HepG2 (cell line): ENCODE measurements at regions not wholly inside any gene's neighbourhood (a gene's known extent, or its start where the extent isn't known, plus 50 kb on each side); places are given as distances from the start of the nearest gene placed in this dataset.

Experiments used
- DNMT1 ChIP-seq: sonication (generic); formaldehyde crosslinking; IDR thresholded peaks from 2 replicates; pipeline ENCODE4 v1.5.1; 2020; ENCODE audit warnings: mild to moderate bottlenecking, missing genetic modification reagents
- DRAP1 ChIP-seq: IDR thresholded peaks from 2 replicates; pipeline ENCODE4 v1.6.1; 2016; ENCODE audit warnings: missing genetic modification reagents, missing compliant biosample characterization
- FOXK1 ChIP-seq: sonication (generic); formaldehyde crosslinking; IDR thresholded peaks from 2 replicates; pipeline ENCODE4 v1.4.0; 2020; ENCODE audit warnings: low read depth, missing genetic modification reagents, borderline replicate concordance
- IRF1 ChIP-seq: sonication (generic); formaldehyde crosslinking; IDR thresholded peaks from 2 replicates; pipeline ENCODE4 v1.4.0; 2020; ENCODE audit warnings: low read depth, mild to moderate bottlenecking, missing genetic modification reagents
- KAT8 ChIP-seq: IDR thresholded peaks from 2 replicates; pipeline ENCODE4 v1.6.1; 2016; ENCODE audit warnings: missing genetic modification reagents, missing compliant biosample characterization
- KDM2A ChIP-seq: sonication (generic); formaldehyde crosslinking; IDR thresholded peaks from 2 replicates; pipeline ENCODE4 v1.4.0; 2020; ENCODE audit warnings: low read depth, missing genetic modification reagents, borderline replicate concordance
- NFATC3 ChIP-seq: sonication (generic); formaldehyde crosslinking; IDR thresholded peaks from 2 replicates; pipeline ENCODE4 v1.5.1; 2020; ENCODE audit warnings: mild to moderate bottlenecking, missing genetic modification reagents
- SETDB1 ChIP-seq: sonication (generic); formaldehyde crosslinking; IDR thresholded peaks from 2 replicates; pipeline ENCODE4 v1.5.1; 2020; ENCODE audit warnings: missing genetic modification reagents, mild to moderate bottlenecking, borderline replicate concordance
- SMC3 ChIP-seq: IDR thresholded peaks from 2 replicates; pipeline ENCODE4 v1.6.1; 2011; ENCODE audit warnings: low read length, improper control_type of control experiment
- SP5 ChIP-seq: IDR thresholded peaks from 2 replicates; pipeline ENCODE4 v1.6.1; 2016; ENCODE audit warnings: low read depth, borderline replicate concordance
- SUZ12 ChIP-seq: fragments of 150-350 bp; IDR thresholded peaks from 2 replicates; pipeline ENCODE4 v1.6.1; 2014; ENCODE audit warnings: low read depth, low read length
- SYNCRIP ChIP-seq: fragments of 200-400 bp; formaldehyde crosslinking; IDR thresholded peaks from 2 replicates; pipeline ENCODE4 v1.6.1; 2018; ENCODE audit warnings: mild to moderate bottlenecking, low read depth, low read length; ENCODE audit not compliant: insufficient read depth
- TARDBP ChIP-seq: sonication (generic); formaldehyde crosslinking; IDR thresholded peaks from 2 replicates; pipeline ENCODE4 v1.8.0; 2022; ENCODE audit warnings: mild to moderate bottlenecking, missing genetic modification reagents
- ZFP82 ChIP-seq: sonication (generic); formaldehyde crosslinking; IDR thresholded peaks from 2 replicates; pipeline ENCODE4 v1.5.1; 2020; ENCODE audit warnings: mild to moderate bottlenecking, missing genetic modification reagents, borderline replicate concordance
- ZNF121 ChIP-seq: sonication (generic); formaldehyde crosslinking; IDR thresholded peaks from 2 replicates; pipeline ENCODE4 v1.5.0; 2020; ENCODE audit warnings: mild to moderate bottlenecking, missing genetic modification reagents
- ZNF251 ChIP-seq: sonication (generic); formaldehyde crosslinking; IDR thresholded peaks from 2 replicates; pipeline ENCODE4 v1.9.0; 2021; ENCODE audit warnings: mild to moderate bottlenecking, missing genetic modification reagents
- ZNF343 ChIP-seq: sonication (generic); formaldehyde crosslinking; IDR thresholded peaks from 2 replicates; pipeline ENCODE4 v1.4.0; 2020; ENCODE audit warnings: mild to moderate bottlenecking, missing genetic modification reagents
- ZNF567 ChIP-seq: sonication (generic); formaldehyde crosslinking; IDR thresholded peaks from 2 replicates; pipeline ENCODE4 v1.8.1; 2023; ENCODE audit warnings: mild to moderate bottlenecking, missing genetic modification reagents, borderline replicate concordance
- ZNF775 ChIP-seq: sonication (generic); formaldehyde crosslinking; IDR thresholded peaks from 2 replicates; pipeline ENCODE4 v1.4.0; 2020; ENCODE audit warnings: missing genetic modification reagents, mild to moderate bottlenecking, moderate library complexity, borderline replicate concordance
- ZNF792 ChIP-seq: IDR thresholded peaks from 2 replicates; pipeline ENCODE4 v1.6.1; 2016
- ZNF816 ChIP-seq: sonication (generic); formaldehyde crosslinking; IDR thresholded peaks from 2 replicates; pipeline ENCODE4 v1.8.0; 2022; ENCODE audit warnings: missing genetic modification reagents, mild to moderate bottlenecking, borderline replicate concordance
- TF ChIP-seq, protein P1 (sequence below): sonication (generic); formaldehyde crosslinking; IDR thresholded peaks from 2 replicates; pipeline ENCODE4 v1.5.1; 2020; ENCODE audit warnings: mild to moderate bottlenecking, missing genetic modification reagents
- TF ChIP-seq, protein P2 (sequence below): sonication (generic); formaldehyde crosslinking; IDR thresholded peaks from 2 replicates; pipeline ENCODE4 v1.9.0; 2021; ENCODE audit warnings: missing genetic modification reagents, borderline replicate concordance
- TF ChIP-seq, protein P3 (sequence below): sonication (generic); formaldehyde crosslinking; IDR thresholded peaks from 2 replicates; pipeline ENCODE4 v1.4.0; 2020; ENCODE audit warnings: mild to moderate bottlenecking, missing genetic modification reagents
- TF ChIP-seq, protein P4 (sequence below): sonication (generic); formaldehyde crosslinking; IDR thresholded peaks from 2 replicates; pipeline ENCODE4 v1.5.0; 2020; ENCODE audit warnings: mild to moderate bottlenecking, missing genetic modification reagents

GRCh38 chr14:54329082-54329695 lies 67.6 kb upstream of the CDKN3 start (continued):
- TF ChIP-seq, protein P1, sequence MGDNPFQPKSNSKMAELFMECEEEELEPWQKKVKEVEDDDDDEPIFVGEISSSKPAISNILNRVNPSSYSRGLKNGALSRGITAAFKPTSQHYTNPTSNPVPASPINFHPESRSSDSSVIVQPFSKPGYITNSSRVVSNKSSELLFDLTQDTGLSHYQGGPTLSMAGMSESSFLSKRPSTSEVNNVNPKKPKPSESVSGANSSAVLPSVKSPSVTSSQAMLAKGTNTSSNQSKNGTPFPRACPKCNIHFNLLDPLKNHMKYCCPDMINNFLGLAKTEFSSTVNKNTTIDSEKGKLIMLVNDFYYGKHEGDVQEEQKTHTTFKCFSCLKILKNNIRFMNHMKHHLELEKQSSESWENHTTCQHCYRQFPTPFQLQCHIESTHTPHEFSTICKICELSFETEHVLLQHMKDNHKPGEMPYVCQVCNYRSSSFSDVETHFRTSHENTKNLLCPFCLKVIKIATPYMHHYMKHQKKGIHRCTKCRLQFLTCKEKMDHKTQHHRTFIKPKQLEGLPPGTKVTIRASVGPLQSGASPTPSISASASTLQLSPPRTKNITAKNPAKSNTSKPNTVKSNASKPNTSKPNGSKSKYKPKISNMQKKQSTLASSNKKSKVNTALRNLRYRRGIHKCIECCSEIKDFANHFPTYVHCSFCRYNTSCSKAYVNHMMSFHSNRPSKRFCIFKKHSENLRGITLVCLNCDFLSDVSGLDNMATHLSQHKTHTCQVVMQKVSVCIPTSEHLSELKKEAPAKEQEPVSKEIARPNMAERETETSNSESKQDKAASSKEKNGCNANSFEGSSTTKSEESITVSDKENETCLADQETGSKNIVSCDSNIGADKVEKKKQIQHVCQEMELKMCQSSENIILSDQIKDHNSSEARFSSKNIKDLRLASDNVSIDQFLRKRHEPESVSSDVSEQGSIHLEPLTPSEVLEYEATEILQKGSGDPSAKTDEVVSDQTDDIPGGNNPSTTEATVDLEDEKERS: no peak
- TF ChIP-seq ZNF251 (CRISPR knock-in tag) (no peak), FOXK1 (CRISPR knock-in tag) (0 out of 2 replicates have a peak, but pooled peaks have one; percentile 12), IRF1 (no peak), KDM2A (CRISPR knock-in tag) (no peak), SUZ12 (no peak), NFATC3 (CRISPR knock-in tag) (no peak), ZNF567 (no peak), TARDBP (no peak), DNMT1 (CRISPR knock-in tag) (no peak), SETDB1 (CRISPR knock-in tag) (no peak), ZFP82 (CRISPR knock-in tag) (no peak), SMC3 (peak; percentile 94), DRAP1 (no peak), KAT8 (CRISPR knock-in tag) (no peak), ZNF121 (CRISPR knock-in tag) (no peak), ZNF343 (CRISPR knock-in tag) (no peak), ZNF816 (CRISPR knock-in tag) (no peak), SYNCRIP (no peak), ZNF792 (CRISPR knock-in tag) (no peak), SP5 (CRISPR knock-in tag) (no peak), ZNF775 (CRISPR knock-in tag) (no peak)
- TF ChIP-seq, protein P2, sequence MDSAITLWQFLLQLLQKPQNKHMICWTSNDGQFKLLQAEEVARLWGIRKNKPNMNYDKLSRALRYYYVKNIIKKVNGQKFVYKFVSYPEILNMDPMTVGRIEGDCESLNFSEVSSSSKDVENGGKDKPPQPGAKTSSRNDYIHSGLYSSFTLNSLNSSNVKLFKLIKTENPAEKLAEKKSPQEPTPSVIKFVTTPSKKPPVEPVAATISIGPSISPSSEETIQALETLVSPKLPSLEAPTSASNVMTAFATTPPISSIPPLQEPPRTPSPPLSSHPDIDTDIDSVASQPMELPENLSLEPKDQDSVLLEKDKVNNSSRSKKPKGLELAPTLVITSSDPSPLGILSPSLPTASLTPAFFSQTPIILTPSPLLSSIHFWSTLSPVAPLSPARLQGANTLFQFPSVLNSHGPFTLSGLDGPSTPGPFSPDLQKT (CRISPR knock-in tag): no peak
- TF ChIP-seq, protein P3, sequence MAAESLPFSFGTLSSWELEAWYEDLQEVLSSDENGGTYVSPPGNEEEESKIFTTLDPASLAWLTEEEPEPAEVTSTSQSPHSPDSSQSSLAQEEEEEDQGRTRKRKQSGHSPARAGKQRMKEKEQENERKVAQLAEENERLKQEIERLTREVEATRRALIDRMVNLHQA: no peak
- TF ChIP-seq, protein P4, sequence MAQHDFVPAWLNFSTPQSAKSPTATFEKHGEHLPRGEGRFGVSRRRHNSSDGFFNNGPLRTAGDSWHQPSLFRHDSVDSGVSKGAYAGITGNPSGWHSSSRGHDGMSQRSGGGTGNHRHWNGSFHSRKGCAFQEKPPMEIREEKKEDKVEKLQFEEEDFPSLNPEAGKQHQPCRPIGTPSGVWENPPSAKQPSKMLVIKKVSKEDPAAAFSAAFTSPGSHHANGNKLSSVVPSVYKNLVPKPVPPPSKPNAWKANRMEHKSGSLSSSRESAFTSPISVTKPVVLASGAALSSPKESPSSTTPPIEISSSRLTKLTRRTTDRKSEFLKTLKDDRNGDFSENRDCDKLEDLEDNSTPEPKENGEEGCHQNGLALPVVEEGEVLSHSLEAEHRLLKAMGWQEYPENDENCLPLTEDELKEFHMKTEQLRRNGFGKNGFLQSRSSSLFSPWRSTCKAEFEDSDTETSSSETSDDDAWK (CRISPR knock-in tag): no peak
